GM19043 (cell line): ENCODE measurements at regions not wholly inside any gene's neighbourhood (a gene's known extent, or its start where the extent isn't known, plus 50 kb on each side); places are given as distances from the start of the nearest gene placed in this dataset.
A peak's percentile ranks its signal among the peaks of the same experiment; 100 is the strongest.
"Not testable (repeated sequence)": the region's sequence is repeated elsewhere in the genome, so short reads cannot be mapped to it uniquely, and the experiment has no call there.

ENCODE experiments used
- ATAC-seq: cut with Tn5 transposase; IDR thresholded peaks from one replicate; pipeline ENCODE4 v1.9.1; 2021; ENCODE audit warnings: low read depth; ENCODE audit not compliant: unreplicated experiment

DNA sequence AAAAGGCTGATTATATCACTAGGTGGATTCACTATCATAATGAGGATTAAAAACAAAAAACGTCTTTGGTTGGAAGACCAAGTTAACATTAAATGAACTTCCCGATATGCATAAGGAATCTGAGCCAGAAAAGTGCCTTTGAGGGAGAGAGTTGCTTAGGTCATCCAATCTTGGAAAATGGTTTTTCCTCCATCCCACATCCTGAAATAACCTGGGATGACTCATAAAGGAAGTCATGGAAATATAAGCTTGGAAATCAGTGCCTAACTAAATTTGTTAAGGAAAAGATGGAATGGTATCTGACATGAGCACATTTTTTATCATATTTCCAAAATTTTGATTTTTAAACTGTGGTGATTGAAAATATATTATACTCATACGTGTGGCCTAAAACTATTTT lies 66.0 kb downstream of the KBTBD8 start:
- ATAC-seq = no peak

DNA sequence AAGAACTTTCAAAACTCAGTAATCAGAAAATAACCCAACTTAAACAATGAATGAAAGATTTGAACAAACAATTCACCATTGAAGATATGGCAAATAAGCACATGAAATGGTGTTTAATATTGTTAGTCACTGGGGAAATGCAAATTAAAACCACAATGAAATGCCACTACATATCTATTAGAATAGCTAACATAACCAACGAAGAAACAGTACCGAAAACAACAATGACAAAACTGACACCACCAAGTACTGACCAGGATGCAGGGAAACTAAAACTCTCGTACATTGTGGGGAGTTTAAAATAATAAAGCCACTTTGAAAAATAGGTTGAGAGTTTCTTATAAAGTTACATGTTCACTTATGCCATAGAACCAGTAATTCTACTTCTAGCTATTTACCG lies 69.1 kb downstream of the KBTBD8 start:
- ATAC-seq = peak; percentile 84

DNA sequence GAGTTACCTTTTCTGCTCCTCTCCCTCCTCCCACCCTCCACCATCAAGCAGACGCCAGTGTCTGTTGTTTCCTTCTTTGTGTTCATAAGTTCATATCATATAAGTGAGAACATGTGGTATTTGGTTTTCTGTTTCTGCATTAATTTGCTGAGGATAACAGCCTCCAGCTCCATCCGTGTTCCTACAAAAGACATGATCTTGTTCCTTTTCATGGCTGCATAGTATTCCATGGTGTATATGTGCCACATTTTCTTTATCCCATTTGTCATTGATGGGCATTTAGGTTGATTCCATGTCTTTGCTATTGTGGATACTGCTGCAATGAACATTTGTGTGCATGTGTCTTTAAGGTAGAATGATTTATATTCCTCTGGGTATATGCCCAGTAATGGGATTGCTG lies 74.5 kb downstream of the KBTBD8 start:
- ATAC-seq = not testable (repeated sequence)

DNA sequence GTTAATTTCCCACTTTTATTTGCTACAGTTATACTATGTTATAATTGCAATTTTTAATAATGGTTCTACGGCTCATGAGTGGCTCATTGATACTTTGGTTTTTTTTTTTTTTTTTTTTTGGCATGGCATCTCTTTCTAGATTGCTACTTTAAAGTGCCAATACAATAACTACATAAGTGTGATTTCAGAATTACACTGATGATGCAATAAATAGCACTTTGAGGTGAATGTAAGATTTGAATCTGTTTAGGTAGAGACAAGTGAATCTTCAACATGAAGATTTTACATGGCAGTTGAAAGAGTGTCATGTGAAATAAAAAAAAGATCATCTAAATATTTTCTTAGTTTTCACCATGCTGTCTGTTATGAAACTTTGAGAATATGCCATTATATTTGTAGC lies 75.7 kb downstream of the KBTBD8 start:
- no peak for ATAC-seq

DNA sequence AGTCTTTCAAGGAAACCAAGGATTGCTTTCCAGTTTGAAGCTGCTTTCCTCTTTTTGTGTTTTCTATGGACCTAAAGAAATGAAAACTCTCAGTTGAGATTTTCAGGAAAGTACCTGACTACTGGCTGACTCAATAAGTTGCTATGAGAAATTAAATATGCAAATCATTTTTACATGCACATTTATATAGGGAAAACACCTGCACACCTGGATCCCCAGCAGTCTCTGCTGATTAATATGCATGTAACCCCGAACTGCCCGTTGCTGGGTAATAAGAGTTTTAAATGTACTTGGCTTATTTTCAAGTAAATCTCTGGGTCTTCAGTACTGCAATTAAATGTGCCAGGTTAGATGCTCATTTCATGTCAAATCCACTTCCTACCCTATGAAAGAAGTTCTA lies 77.2 kb downstream of the KBTBD8 start:
- ATAC-seq = no peak

DNA sequence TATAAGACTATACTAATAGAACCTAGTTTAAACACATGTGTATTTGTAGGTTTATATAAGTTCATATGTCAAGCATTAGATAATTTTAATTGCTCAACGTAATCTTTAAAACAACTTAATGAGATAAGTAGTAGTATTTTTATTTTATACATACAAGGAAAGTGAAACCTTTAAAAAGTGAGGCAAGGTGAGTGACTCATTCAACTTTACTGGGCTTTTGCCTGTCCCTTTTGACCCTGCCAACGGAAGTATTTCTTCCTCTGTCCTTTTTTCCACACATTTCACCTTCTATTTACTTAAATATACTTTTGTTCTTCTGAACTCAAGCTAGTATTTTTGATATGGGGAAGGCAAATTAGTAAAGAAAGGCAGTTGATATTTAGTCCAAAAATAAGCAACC lies 78.5 kb downstream of the KBTBD8 start:
- ATAC-seq = no peak

DNA sequence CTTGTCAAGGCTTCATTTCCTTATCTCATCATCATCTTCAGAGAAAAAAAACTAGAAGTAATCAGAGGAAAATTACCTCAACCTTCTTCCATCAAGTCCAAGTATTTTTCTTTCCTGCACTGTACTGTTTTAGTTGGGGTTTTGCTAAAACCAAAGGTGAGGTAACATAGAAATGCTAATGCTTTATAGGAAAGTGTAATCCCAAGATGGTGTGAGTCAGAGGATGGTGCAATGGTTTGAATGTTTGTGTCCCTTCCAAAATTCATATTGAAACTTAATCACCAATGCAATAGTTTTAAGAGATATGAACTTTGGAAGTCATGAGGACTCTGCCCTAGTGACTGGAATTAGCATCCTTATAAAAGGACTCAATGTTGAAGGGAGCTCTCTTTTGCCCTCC lies 79.5 kb downstream of the KBTBD8 start:
- no peak for ATAC-seq

DNA sequence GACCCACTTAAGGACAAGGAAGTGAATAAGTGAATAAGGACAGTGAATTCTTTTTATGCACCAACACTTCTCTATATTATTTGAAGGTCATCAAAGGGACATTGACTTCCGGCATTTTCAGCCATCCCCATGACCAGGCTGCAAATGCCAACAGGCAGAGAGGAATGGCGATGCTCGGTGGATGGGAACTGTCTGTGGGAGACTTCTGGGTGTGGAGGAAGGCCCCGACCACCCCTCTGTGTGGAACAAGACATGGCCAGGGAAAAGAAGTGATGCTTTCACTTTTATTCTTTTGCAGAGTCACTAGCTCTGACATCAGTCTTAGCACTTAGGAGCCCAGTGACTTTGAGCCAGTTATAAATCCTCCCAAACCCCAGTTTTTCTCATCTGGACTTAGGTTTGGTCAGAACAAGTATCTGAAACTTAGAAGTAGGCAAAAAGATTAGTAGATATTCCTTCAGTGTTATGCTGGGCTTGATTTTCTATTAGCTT lies 84.5 kb downstream of the KBTBD8 start:
- no peak for ATAC-seq

DNA sequence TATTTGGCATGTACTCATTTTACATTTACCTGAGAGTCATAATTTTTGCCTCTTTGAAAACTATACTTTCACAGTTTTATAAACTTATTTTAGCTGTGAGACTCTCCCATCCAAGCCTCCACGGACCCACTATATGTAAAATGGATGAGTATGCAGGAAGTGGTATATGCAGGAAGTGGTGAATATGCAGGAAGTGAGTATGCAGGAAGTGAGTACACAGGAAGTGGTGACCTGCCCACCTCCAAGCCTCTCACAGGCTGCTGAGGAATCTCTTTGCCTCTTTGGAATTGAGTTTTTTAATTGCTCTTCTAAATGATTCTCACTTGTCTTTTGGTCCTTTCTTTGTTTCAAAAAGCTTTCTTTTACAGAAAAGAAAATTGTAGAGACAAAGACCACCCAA lies 85.2 kb downstream of the KBTBD8 start:
- peak; percentile 75 for ATAC-seq

DNA sequence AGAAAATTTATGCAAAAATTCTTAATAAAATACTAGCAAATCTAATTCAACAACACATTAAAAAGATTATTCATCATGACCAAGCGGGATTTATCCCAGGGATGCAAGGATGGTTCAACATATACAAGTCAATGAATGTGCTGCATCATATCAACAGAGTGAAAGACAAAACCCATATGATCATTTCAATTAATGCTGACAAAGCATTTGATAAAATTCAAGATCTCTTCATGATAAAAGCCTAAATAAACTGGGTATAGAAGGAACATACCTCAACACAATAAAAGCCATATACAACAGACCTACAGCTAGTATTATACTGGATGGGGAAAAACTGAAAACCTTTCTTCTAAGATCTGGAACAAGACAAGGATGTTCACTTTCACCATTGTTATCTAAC lies 89.7 kb downstream of the KBTBD8 start:
- no peak for ATAC-seq

DNA sequence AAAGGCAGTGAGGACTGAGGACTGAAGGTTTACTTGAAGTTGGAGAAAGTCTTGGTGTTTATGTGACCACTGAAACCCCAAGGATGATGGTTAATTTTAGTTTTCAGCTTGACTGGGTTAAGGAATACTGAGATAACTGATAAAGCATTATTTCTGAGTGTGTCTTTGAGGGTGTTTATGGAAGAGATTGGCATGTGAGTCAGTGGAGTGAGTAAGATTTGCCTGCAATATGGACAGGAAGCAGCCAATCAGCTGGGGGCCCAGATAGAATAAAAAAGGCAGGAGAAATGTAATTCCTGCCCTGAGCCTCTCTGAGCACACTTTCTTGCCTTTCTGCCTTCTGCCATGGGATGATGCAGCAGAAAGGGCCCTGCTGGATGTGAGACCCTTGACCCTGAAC lies 92.4 kb downstream of the KBTBD8 start:
- ATAC-seq = no peak

DNA sequence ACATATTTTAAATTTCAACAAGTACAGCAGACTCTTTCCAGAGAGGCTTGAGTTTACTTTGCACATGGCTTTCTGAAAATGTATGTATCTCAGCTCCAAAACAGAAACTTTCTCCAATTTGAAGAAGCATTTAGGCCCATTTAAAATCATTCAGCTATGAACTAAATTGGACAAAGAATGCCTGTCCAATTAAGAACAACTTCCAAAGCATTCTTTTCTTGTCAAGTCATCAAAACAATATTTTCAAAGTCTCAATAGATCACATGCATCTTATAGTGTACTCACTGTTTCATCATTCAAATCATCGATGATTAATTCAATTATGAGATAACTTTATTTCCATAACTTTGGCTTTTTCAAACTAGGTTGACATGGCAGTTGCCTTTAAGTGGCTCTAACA lies 95.2 kb downstream of the KBTBD8 start:
- no peak for ATAC-seq

DNA sequence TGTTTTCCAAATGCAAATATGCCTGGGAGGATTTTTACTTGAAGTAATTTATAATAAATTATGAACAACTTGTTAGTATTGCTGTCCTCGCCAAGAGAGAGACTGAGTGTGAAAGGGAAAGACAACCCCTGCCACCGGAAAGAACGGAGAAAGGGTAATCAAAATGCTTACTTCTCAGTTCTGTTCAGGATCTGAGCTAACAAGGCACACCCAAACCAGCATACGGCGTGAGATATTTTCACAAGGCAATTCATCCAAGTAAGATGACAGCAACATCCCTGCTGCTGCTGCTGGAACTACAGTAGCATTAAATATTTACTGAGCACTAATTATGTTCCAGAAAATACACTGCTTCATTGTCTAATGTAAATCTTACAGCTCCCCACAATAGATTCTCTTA lies 96.1 kb downstream of the KBTBD8 start:
- no peak for ATAC-seq

DNA sequence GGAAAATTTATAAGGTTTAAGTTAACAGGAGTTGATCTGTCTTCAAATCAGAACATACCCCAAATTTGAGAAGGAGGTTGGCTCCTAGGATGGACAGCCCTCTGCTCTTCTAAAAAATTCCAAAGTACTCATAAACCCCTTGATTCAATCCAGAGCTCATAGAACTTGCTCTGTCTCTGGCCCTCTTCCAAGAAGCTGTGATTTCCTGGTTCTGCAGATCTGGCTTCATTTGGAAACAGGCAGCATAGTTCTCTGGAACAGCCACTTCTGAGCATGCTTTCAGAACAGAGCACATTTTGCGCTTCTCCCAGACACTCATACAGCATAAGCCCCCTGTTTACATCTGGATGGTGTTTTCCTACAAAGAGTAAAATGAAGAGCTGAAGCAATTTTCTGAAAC lies 96.7 kb downstream of the KBTBD8 start:
- no peak for ATAC-seq

DNA sequence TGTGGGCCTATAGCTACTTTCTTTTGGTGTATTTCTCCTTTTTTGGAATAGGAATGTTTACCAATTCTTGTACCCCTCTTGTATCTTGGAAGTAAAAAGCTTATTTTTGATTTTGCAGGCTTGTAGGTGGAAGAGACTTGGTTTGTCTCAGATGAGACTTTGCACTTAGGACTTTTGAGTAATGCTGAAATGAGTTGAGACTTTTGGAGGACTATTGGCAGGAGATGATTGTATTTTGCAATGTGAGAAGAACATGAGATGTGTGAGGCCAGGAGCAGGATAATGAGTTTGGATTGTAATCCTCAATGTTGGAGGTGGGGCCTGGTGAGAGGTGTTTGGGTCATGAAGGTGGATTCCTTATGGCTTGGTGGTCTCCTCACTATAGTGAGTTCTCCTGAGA lies 106.3 kb downstream of the KBTBD8 start:
- no peak for ATAC-seq

DNA sequence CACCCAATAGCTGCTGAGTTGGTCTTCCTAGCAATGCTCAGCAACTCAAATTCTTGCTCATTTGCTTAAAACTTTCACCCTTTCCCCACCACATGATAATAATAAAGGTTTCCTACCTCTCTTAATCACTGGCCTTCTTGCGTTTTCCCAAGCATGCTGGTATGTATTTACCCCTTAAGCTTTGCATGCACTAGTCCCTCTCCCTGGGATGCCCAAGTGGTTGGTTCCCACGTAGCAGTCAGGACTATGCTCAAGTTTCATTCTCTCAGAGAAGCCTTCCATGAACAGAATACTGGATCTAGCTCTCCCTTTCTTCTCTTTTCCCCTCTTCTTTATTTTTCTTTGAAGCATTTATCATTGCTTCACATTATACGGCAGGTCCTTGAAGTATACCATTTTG lies 108.8 kb downstream of the KBTBD8 start:
- ATAC-seq = no peak

DNA sequence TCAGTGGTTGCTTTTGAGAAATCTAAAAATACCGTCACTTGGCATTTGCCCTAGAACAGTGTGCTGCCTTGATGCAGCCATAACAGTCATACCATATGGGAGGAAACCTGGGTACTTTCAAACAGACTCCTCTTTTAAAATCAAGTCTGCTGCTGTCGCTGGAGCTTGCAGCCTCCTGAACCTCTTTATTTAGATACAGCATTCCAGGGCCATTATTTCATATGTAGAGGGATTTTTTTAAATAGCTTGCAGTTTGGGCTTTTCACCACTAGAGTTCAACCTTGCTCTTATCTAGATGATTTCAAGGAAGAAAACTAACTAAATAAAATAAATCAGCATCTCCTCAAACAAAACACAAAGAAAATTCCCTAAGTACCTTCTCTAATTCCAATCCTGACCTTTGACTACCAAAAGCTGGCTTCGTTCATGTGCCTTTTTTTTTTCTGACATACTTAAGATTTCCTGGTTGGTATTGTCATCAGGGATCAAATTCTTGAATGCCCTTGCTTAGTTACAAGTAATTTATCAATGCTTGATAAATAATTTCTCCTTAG lies 111.6 kb downstream of the KBTBD8 start:
- no peak for ATAC-seq

DNA sequence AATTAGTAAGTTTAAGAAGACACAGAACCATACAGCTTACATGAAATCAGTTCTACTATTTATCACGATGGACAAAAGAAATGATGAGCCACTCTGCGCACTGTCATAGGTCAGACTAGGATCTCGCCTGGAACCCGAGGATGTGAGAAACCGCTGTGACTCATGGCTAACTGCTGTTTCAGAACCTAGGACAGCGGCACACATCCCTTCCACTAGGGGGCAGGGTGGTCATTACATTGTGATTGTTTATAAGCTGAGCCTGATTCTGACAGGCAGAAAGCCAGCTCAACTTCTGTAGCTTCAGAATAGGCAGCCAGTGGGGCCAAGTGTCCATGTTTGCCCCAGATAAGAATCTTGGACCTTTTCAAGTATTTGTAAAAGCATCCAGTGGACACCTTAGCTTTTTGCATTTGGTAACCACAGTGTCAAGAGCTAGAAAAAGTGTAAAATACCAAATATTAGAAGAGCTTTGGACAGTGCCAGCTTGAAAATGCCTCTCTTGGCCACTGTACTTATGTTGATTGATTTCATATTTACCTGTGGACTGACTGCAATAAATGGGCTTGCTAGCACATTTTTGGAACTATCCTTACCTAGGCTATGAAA lies 115.8 kb downstream of the KBTBD8 start:
- peak; percentile 94 for ATAC-seq

DNA sequence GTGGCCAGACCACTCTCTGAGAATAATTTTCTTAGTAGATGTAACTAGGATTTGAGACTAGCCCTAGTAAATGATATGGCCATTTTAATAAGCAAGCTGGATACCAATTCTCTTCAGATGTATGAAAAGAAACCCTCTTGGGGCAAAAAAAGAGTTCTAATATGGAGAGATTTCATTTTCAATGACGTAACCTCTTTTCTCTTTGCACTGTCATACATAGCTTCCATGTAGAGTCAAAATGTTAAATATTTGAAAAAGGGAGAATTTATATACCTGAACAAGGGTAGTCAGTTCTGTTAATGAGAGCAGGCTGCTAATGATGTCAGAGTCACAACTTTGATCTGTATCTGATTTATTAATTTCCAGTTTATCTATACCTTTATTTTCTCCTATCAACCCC lies 120.0 kb downstream of the KBTBD8 start:
- no peak for ATAC-seq

DNA sequence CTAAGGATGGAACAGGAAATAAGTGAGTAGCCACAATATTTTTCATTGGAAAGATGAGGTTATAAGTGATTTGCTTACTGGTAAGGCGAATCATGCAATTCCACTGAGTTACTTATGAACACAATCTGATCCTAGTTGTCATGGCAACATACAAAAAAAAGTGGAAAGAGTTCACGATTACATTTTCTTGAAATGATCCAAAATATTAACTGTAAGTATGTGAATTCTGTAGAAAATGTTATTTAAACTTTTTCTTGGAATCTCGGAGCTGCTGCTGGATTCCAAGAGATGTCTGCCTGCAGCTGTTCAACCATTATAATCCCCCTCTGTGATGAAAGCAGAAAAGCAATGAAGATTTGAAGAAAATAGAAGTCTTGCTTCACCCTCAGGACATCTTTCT lies 120.5 kb downstream of the KBTBD8 start:
- no peak for ATAC-seq

DNA sequence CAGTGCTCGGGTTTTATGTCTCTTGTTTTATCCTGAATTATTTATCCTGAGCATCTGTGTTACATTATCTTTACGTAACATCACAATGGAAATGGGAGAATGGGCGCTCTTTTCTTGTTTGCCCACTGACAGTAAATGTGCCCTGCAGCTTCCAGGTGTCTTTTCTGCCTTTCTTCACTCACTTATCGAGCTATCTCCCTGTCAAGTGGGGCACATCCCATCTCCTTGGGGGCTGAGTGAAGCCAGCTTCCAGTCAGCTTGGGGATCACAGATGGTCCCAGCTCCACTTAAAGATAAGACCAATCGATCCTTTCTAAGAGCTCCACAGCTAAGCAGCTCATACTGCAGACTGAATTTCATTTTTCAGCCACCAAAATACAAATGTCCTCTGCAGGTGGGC lies 125.8 kb downstream of the KBTBD8 start:
- ATAC-seq = no peak

DNA sequence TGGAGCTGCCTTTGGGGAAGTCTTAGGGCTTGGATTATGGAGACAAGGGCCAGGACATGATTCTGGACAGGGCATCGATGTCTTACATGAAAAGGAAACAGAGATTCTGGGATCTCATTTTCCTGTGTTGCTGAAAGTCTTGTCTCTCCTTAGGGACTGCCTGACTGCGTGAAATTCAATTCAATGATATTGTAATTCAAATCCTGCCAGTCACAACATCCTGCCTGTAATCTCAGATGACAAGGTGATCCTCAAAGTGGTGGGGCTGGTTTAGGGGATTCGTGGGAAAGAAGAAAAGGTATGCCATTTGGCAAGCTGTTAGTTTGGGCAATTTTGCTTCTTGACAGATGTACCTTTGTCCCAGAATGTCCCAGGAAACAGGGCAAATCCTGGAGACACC lies 129.1 kb downstream of the KBTBD8 start:
- ATAC-seq = no peak

DNA sequence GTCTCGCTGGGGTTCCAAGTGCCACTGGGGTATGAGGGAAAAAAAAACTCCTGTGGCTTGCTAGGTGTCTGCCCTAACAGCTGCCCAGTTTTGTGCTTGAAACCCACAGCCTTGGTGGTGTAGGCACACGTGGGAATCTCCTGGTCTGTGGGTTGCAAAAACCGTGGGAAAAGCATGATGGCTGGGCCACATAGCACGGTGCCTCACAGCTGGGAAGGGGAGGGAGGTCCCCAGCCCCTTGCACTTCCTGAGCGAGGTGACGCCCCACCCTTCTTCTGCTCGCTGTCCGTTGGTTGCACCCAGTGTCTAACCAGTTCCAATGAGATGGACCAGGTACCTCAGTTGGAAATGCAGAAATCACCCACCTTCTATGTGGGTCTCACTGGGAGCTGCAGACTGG lies 144.3 kb downstream of the KBTBD8 start:
- ATAC-seq = no peak
